ENCODE measurements at regions not wholly inside any gene's neighbourhood (a gene's known extent, or its start where the extent isn't known, plus 50 kb on each side); places are given as distances from the start of the nearest gene placed in this dataset.

DNA sequence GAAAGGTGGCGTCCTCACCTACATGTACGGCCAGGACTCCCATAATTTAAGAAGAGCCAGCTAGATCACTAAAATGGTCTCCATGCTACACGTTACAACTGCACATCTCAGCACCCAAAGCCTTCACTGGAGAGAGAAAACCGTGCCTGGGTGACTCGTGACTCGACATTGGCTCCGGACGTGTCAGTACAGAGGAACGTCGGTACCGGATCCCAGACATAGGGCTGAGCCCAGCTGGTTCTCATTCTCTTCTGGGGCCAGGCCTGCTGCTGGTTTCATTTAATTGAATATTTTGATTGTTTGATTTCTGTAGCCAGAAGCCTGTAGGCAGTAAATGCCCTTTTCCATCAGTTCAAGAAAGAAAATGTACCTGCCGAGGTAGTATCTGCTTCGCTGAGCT, 93.1 kb downstream of the HHIPL2 start:
- TF ChIP-seq, protein P1, sequence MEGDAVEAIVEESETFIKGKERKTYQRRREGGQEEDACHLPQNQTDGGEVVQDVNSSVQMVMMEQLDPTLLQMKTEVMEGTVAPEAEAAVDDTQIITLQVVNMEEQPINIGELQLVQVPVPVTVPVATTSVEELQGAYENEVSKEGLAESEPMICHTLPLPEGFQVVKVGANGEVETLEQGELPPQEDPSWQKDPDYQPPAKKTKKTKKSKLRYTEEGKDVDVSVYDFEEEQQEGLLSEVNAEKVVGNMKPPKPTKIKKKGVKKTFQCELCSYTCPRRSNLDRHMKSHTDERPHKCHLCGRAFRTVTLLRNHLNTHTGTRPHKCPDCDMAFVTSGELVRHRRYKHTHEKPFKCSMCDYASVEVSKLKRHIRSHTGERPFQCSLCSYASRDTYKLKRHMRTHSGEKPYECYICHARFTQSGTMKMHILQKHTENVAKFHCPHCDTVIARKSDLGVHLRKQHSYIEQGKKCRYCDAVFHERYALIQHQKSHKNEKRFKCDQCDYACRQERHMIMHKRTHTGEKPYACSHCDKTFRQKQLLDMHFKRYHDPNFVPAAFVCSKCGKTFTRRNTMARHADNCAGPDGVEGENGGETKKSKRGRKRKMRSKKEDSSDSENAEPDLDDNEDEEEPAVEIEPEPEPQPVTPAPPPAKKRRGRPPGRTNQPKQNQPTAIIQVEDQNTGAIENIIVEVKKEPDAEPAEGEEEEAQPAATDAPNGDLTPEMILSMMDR (IDR thresholded peaks at IDR 0.05; ENCODE audit: insufficient read depth, low read length, poor library complexity, severe bottlenecking): no peak
- Histone ChIP-seq H3K36me3 (ENCODE audit: control insufficient read depth, insufficient read depth, low read length) (no peaks in the 10 kb centered on the region), H3K27me3 (replicated peaks; ENCODE audit: control insufficient read depth, insufficient read depth, low read length) (no peaks in the 10 kb centered on the region), H3K4me3 (replicated peaks; ENCODE audit: low read depth, low read length) (no peak overlapping the region)
- no peak for DNase-seq (ENCODE audit: extremely low read depth, insufficient read length)

DNA sequence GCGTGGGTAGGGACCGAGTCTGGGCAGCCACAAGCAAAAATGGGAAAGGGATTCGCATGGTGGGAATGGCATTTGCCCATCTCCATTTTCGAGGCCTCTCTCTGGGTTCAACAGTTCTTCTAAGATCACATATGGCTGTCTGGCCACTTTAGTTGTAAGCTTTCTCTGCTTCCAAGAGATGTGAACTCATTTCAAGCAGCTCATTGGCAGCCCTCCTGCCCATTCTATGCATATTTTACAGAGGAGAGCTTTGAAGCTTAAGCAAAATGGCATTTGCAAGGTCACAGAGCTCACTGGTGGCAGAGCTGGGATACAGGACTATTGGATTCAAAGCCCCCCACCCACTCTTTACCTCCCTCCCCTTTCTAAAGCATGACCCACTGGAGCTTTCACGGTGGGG, 93.7 kb downstream of the HHIPL2 start:
- no peak for DNase-seq (ENCODE audit: extremely low read depth, insufficient read length)
- H3K36me3 ChIP-seq (ENCODE audit: control insufficient read depth, insufficient read depth, low read length): no peaks in the 10 kb centered on the region
- TF ChIP-seq, protein P1 (IDR thresholded peaks at IDR 0.05; ENCODE audit: insufficient read depth, low read length, poor library complexity, severe bottlenecking): no peak
- H3K27me3 ChIP-seq (replicated peaks; ENCODE audit: control insufficient read depth, insufficient read depth, low read length): no peaks in the 10 kb centered on the region
- H3K4me3 ChIP-seq (replicated peaks; ENCODE audit: low read depth, low read length): no peak overlapping the region

DNA sequence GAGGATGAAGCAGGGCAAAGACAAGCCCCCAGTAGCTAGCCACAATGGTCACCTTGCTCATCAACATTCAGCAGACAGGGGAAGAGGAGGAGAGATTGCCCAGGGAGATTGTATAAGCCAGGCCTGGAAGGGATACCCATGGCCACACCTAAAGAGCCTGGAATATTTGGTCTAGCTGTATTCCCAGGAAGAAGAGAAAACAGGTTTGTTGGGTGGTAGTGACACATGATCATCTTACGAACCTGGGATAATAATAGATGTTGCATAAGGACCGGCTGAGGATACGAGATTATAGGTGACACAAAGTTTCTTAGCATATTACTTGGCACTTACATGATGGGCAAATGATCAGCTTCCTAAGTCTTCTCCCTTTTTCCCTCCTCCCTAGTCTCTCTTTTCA, 95.9 kb downstream of the HHIPL2 start:
- TF ChIP-seq, protein P1 (IDR thresholded peaks at IDR 0.05; ENCODE audit: insufficient read depth, low read length, poor library complexity, severe bottlenecking): no peak
- H3K27me3 ChIP-seq (replicated peaks; ENCODE audit: control insufficient read depth, insufficient read depth, low read length): no peaks in the 10 kb centered on the region
- no peaks in the 10 kb centered on the region for H3K36me3 ChIP-seq (ENCODE audit: control insufficient read depth, insufficient read depth, low read length)
- DNase-seq (ENCODE audit: extremely low read depth, insufficient read length): no peak
- no peak overlapping the region for H3K4me3 ChIP-seq (replicated peaks; ENCODE audit: low read depth, low read length)

DNA sequence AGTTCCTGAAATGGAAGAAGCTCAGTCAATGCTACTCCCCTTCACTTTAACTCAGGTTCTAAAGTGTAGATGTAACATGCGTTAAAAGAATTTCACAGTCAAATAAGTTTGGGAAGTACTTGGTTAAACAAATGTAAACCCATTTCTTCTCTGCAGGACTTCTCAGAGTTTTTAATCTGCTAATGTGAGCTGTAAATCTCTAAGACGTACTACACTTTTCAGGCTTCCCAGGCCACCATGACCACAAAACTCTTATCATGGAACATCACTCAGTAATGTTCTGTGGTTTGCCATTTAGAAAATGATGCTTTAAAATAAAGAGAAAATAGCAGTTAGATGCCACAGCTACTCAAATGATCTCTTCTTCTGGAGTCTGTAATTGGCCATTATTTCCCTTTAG, 104.3 kb downstream of the HHIPL2 start:
- Histone ChIP-seq H3K27me3 (replicated peaks; ENCODE audit: control insufficient read depth, insufficient read depth, low read length) (no peaks in the 10 kb centered on the region; the same call in 1 of the 2 replicates), H3K4me3 (replicated peaks; ENCODE audit: low read depth, low read length) (no peak overlapping the region), H3K36me3 (ENCODE audit: control insufficient read depth, insufficient read depth, low read length) (no peaks in the 10 kb centered on the region)
- TF ChIP-seq, protein P1 (IDR thresholded peaks at IDR 0.05; ENCODE audit: insufficient read depth, low read length, poor library complexity, severe bottlenecking): no peak
- no peak for DNase-seq (ENCODE audit: extremely low read depth, insufficient read length)

DNA sequence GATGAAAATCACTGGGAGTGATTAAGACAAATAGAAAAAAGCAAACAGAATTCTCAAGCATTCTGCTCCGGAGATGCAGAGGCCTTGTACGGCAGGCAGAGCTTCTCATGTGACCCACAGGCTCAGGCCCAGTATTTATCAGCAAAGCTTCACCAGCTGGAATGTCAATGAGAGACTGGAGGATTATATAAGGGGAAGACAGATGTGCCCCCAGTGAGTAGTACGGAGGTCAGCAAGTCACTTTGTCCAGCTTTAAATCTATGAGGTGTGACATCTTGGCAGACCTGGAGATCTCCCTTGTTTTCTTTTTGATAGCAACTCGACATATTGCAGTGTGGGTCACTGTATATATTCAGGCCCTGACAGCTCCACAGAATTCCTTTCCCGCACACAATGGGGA, 106.8 kb downstream of the HHIPL2 start:
- H3K4me3 ChIP-seq (replicated peaks; ENCODE audit: low read depth, low read length): no peak overlapping the region
- no peaks in the 10 kb centered on the region for H3K36me3 ChIP-seq (ENCODE audit: control insufficient read depth, insufficient read depth, low read length)
- no peak for DNase-seq (ENCODE audit: extremely low read depth, insufficient read length)
- TF ChIP-seq, protein P1 (IDR thresholded peaks at IDR 0.05; ENCODE audit: insufficient read depth, low read length, poor library complexity, severe bottlenecking): no peak
- H3K27me3 ChIP-seq (replicated peaks; ENCODE audit: control insufficient read depth, insufficient read depth, low read length): no peaks in the 10 kb centered on the region; the same call in 1 of the 2 replicates

DNA sequence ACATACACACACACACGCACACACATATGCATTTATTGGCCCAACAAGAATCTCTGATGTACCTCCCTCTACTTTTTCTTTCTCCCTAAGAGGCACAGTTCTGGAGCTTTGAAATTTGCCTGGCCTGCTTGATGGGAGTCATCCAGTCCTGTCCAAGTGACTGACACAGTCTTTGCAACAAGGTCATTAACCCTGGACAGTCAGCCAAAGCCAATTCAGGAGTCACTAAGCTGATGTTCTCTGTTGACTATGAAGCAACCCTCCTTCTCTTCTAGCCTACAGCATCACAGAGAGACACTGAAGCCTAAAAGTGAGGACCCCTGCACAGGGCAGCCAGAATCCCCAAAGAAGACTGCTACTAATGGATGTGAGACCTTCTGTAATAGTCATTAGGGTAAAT, 123.1 kb downstream of the HHIPL2 start:
- Histone ChIP-seq H3K27me3 (replicated peaks; ENCODE audit: control insufficient read depth, insufficient read depth, low read length) (no peaks in the 10 kb centered on the region), H3K4me3 (replicated peaks; ENCODE audit: low read depth, low read length) (no peak overlapping the region), H3K36me3 (ENCODE audit: control insufficient read depth, insufficient read depth, low read length) (no peaks in the 10 kb centered on the region)
- DNase-seq (ENCODE audit: extremely low read depth, insufficient read length): no peak
- TF ChIP-seq, protein P1 (IDR thresholded peaks at IDR 0.05; ENCODE audit: insufficient read depth, low read length, poor library complexity, severe bottlenecking): no peak

Measured in GM06990 (cell line).